Activated B cell treated with CpG ODN at 0.5 μM for 24 hours (primary cell): ENCODE measurements at regions not wholly inside any gene's neighbourhood (a gene's known extent, or its start where the extent isn't known, plus 50 kb on each side); places are given as distances from the start of the nearest gene placed in this dataset.

Experiments used
- ATAC-seq: fragments of 200-7000 bp; cut with Tn5 transposase; one replicate; pipeline ENCODE4 v1.10.0; 2021; ENCODE audit warnings: low read depth, mild to moderate bottlenecking, moderate library complexity
- CTCF ChIA-PET: fragments of 350-600 bp; sonication (Branson Sonifier 250); formaldehyde crosslinking; loops from one replicate; lab custom pipeline; 2021; ENCODE audit warnings: antibody characterized with exemption; lab: Charles Lee
- POLR2A ChIA-PET: fragments of 350-600 bp; sonication (Branson Sonifier 250); formaldehyde crosslinking; loops from one replicate; lab custom pipeline; 2021; ENCODE audit warnings: antibody characterized with exemption; lab: Charles Lee
- DNase-seq: peaks from one replicate; pipeline ENCODE4 v3.0.0; 2022
- H3K27ac Mint-ChIP-seq: one replicate; pipeline ENCODE4 v1.8.0; 2020; ENCODE audit warnings: mixed read lengths
- H3K27me3 Mint-ChIP-seq: one replicate; pipeline ENCODE4 v1.8.0; 2021; ENCODE audit warnings: mixed read lengths
- H3K36me3 Mint-ChIP-seq: one replicate; pipeline ENCODE4 v1.8.0; 2021; ENCODE audit warnings: low read depth, mixed read lengths
- H3K4me1 Mint-ChIP-seq: one replicate; pipeline ENCODE4 v1.8.0; 2021; ENCODE audit warnings: mixed read lengths
- H3K4me3 Mint-ChIP-seq: one replicate; pipeline ENCODE4 v1.8.0; 2020; ENCODE audit warnings: mild to moderate bottlenecking, mixed read lengths
- H3K9me3 Mint-ChIP-seq: one replicate; pipeline ENCODE4 v1.8.0; 2020; ENCODE audit warnings: mixed read lengths
- intact Hi-C: fragments of 100-400 bp; cut with micrococcal nuclease; formaldehyde crosslinking; loops from one replicate; pipeline ENCODE4 v1.15.1; 2024
- TF ChIP-seq, protein P1 (sequence below): fragments of 200-600 bp; IDR thresholded peaks from one replicate; pipeline ENCODE4 v1.8.0; 2022; ENCODE audit warnings: antibody characterized with exemption, mild to moderate bottlenecking

DNA sequence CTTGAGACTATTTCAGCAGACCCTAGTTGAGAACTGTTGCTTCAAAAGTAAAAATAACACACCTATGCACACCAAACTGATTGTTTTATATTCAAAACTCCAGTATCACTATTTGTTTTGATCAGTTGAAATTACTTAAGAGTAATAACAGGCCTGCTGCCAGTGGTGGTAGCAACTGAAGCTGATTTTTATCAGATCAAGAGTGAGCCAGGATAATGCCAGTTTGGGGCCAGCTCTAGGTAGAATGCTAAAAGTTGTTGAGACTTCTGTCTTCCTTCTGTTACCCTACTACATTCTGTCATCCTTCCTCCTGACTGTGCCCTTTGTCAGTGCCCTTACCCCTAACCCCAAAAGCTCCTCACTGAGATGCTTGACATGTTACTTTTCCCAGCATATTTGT lies 228.7 kb upstream of the SPRY1 start:
- Mint-ChIP-seq H3K27ac (no peak overlapping the region), H3K4me3 (no peak overlapping the region), H3K36me3 (peaks cover 5% of the 10 kb centered on the region), H3K9me3 (no peaks in the 10 kb centered on the region), H3K27me3 (no peaks in the 10 kb centered on the region), H3K4me1 (no peaks in the 10 kb centered on the region)
- CTCF ChIA-PET: no interaction called here
- POLR2A ChIA-PET: no interaction called here
- intact Hi-C loops: no loop called here
- TF ChIP-seq, protein P1, sequence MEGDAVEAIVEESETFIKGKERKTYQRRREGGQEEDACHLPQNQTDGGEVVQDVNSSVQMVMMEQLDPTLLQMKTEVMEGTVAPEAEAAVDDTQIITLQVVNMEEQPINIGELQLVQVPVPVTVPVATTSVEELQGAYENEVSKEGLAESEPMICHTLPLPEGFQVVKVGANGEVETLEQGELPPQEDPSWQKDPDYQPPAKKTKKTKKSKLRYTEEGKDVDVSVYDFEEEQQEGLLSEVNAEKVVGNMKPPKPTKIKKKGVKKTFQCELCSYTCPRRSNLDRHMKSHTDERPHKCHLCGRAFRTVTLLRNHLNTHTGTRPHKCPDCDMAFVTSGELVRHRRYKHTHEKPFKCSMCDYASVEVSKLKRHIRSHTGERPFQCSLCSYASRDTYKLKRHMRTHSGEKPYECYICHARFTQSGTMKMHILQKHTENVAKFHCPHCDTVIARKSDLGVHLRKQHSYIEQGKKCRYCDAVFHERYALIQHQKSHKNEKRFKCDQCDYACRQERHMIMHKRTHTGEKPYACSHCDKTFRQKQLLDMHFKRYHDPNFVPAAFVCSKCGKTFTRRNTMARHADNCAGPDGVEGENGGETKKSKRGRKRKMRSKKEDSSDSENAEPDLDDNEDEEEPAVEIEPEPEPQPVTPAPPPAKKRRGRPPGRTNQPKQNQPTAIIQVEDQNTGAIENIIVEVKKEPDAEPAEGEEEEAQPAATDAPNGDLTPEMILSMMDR: no peak
- DNase-seq: no peak
- no peak for ATAC-seq

DNA sequence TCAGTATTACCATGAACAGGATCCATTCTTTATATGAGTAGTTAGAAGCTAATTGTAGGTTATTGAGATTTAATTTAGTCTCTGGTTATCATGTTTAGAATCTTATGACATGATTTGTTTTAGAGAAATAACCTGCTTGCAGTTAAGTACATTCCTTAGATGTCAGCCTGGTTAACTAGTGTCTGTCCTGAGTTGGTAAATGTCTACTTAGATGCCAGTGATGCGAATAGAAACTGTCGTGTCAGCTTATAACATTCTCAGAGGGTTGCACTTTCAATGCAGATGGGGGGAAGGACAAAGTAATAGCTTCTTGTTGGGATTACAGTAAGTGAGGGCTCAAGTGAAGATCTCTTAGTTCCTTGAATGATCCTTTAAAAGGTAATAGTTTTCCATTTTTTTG lies 227.8 kb upstream of the SPRY1 start:
- no peak overlapping the region for H3K27ac Mint-ChIP-seq
- no peaks in the 10 kb centered on the region for H3K4me1 Mint-ChIP-seq
- CTCF ChIA-PET: no interaction called here
- TF ChIP-seq, protein P1: no peak
- POLR2A ChIA-PET: no interaction called here
- no peak overlapping the region for H3K4me3 Mint-ChIP-seq
- no peaks in the 10 kb centered on the region for H3K27me3 Mint-ChIP-seq
- intact Hi-C loops: no loop called here
- DNase-seq: no peak
- peaks cover 7% of the 10 kb centered on the region for H3K36me3 Mint-ChIP-seq
- ATAC-seq: no peak
- H3K9me3 Mint-ChIP-seq: no peaks in the 10 kb centered on the region

DNA sequence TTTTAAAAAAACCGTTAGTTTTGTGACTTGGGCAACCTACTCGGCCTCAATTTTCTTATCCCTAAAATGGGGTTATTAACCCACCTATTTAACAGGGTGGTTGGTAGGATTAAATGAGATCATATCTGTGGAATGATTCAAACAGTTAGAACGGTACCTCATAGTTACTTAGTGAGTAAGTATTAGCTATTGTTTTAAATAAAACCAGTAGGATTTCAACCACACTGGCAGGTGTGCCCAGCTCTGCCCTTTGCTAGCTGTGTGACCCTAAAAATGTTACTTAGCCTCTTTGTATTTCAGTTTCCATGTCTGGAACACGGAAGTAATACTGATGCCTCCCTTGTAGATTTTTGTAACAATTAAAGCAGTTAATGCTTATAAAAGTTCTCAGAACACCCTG lies 225.8 kb upstream of the SPRY1 start:
- H3K27me3 Mint-ChIP-seq: no peaks in the 10 kb centered on the region
- H3K9me3 Mint-ChIP-seq: no peaks in the 10 kb centered on the region
- peaks cover 4% of the 10 kb centered on the region for H3K36me3 Mint-ChIP-seq
- intact Hi-C loops: no loop called here
- no peak overlapping the region for H3K27ac Mint-ChIP-seq
- ChIA-PET CTCF (no interaction called here), POLR2A (no interaction called here)
- DNase-seq: no peak
- no peak for ATAC-seq
- H3K4me1 Mint-ChIP-seq: no peaks in the 10 kb centered on the region
- H3K4me3 Mint-ChIP-seq: no peak overlapping the region
- TF ChIP-seq, protein P1: no peak

DNA sequence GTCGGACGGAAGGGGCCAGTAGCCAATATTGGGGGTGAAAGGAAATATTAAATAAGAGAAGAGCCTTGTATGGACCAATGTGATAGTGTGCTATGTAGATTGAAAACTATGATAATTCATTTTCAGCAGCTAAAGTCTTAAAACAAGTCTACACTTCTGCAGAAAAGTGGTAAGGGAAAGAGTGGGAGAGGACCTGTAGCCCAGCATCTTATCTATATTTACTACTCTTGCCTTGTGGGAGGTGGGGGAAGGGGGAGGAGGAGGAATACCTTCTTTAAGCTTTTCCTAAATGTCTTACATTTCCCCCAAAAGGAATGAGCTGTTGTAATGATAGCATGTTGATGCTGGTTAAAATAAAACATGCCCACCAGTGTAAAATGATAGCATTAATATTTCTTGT lies 220.0 kb upstream of the SPRY1 start:
- no peaks in the 10 kb centered on the region for H3K4me1 Mint-ChIP-seq
- ChIA-PET POLR2A (no interaction called here), CTCF (no interaction called here)
- H3K9me3 Mint-ChIP-seq: no peaks in the 10 kb centered on the region
- peaks cover 5% of the 10 kb centered on the region for H3K36me3 Mint-ChIP-seq
- no peak overlapping the region for H3K27ac Mint-ChIP-seq
- no peak overlapping the region for H3K4me3 Mint-ChIP-seq
- TF ChIP-seq, protein P1: no peak
- H3K27me3 Mint-ChIP-seq: no peaks in the 10 kb centered on the region
- intact Hi-C loops: no loop called here
- ATAC-seq (no peak), DNase-seq (no peak)

DNA sequence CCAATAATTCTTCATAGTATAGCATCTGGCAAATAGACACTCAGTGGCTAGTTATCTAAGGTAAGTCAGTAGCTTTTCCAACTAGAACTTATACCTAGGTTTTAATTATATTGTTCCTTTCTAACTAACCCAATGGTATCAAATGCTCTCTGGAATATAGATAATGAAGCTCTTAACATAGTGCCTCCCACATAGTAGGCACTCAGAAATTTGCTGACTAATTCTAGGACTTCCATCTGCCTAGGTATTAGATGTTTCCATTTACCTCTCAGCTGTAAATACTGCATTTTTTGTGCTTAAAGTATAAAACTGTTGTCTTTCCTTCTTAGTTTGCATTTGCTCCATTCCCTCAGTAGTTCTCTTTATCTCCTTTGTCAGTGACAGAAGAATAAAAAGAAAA lies 214.3 kb upstream of the SPRY1 start:
- Mint-ChIP-seq H3K36me3 (peaks cover 1% of the 10 kb centered on the region), H3K9me3 (no peaks in the 10 kb centered on the region), H3K4me1 (no peaks in the 10 kb centered on the region), H3K27ac (no peak overlapping the region), H3K4me3 (no peak overlapping the region), H3K27me3 (no peaks in the 10 kb centered on the region)
- intact Hi-C loops: no loop called here
- ChIA-PET CTCF (no interaction called here), POLR2A (no interaction called here)
- DNase-seq (no peak), ATAC-seq (no peak)
- TF ChIP-seq, protein P1: no peak
